GM12892 (cell line): ENCODE measurements at regions not wholly inside any gene's neighbourhood (a gene's known extent, or its start where the extent isn't known, plus 50 kb on each side); places are given as distances from the start of the nearest gene placed in this dataset.

ENCODE experiments used
- POLR2A ChIP-seq: IDR thresholded peaks from 2 replicates; pipeline ENCODE4 v1.6.1; 2011; ENCODE audit warnings: low read depth, low read length, control low read depth
- POLR2AphosphoS5 ChIP-seq: IDR thresholded peaks from 2 replicates; pipeline ENCODE4 v1.6.1; 2011; ENCODE audit warnings: low read depth, low read length, control low read depth
- TAF1 ChIP-seq: IDR thresholded peaks from 2 replicates; pipeline ENCODE4 v1.6.1; 2011; ENCODE audit warnings: low read depth, mild to moderate bottlenecking, control low read depth, low read length, borderline replicate concordance

- TF ChIP-seq POLR2AphosphoS5 (no peak), POLR2A (no peak), TAF1 (no peak)
Measured at GRCh38 chr1:4152266-4152665, 252.2 kb upstream of the C1orf174 start.
